Fibroblast of skin of back (primary cell): ENCODE measurements at regions not wholly inside any gene's neighbourhood (a gene's known extent, or its start where the extent isn't known, plus 50 kb on each side); places are given as distances from the start of the nearest gene placed in this dataset.

Experiments
- DNase-seq: peaks from one replicate; pipeline ENCODE4 v3.0.0-alpha.2; 2013

- no peak for DNase-seq
These were observed 192.0 kb upstream of the TANK start for GRCh38 chr2:160968183-160968582.

- DNase-seq: peak; percentile 85
These were observed 189.9 kb upstream of the TANK start for GRCh38 chr2:160970052-160970965.

- DNase-seq: no peak
These were observed 186.2 kb upstream of the TANK start for GRCh38 chr2:160973991-160974390.

DNA sequence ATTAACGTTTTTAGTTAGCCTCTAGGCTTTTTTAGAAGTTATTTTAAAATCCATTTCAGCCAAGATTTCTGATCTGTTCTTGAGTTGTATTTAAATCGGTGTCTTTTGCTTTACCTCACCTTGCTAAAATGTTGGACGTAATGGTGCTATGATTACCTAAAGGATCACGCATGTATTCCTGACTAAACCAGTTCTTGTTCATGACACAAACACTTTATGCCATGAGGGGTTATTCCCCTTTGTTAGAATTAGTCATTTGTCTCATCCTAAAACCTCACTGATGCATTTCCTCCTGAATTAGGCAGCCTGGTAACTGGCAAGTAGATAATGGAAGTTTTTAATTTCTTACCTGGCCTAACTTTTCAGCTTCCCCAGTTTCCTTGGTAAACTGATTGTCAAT is 185.4 kb upstream of the TANK start:
- DNase-seq: no peak

DNA sequence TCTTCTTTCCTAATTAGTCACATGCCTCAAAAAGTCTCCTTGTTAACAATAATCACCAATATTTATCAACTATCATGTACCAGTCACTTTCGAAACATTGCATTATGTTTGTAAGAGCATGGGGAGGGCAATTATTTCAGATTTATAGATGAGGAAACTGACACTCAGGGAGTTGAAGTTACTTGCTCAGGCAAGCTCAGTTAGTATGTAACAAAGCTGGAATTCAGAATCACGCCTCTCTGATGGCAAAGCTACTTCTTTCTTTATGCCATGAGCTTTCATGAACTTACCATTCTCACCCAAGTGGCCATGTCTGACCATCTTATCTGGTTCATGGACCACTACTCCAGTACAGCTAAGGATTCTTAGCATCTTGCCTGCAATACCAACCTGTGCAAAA is 183.4 kb upstream of the TANK start:
- DNase-seq: no peak

DNA sequence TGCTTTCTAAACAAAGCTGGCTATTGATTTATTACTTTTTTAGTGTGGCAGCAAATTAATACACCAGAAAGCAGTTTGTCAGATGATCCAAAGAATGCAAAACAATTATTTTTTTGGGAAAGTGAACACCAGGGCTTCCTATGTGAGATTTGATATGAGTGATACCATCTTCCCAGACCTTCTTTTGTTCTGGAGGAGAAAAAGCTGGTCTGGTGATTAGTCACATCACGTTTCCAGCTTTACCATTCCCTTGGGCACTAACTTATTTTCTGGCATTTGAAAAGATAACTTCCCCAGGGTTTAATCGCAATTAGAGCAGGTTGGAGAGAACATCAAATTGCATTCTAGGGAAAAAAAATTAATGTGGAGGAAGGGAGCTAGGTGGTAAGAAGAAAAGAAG is 182.9 kb upstream of the TANK start:
- no peak for DNase-seq

- DNase-seq: no peak
These were observed 182.4 kb upstream of the TANK start for GRCh38 chr2:160977854-160978253.

DNA sequence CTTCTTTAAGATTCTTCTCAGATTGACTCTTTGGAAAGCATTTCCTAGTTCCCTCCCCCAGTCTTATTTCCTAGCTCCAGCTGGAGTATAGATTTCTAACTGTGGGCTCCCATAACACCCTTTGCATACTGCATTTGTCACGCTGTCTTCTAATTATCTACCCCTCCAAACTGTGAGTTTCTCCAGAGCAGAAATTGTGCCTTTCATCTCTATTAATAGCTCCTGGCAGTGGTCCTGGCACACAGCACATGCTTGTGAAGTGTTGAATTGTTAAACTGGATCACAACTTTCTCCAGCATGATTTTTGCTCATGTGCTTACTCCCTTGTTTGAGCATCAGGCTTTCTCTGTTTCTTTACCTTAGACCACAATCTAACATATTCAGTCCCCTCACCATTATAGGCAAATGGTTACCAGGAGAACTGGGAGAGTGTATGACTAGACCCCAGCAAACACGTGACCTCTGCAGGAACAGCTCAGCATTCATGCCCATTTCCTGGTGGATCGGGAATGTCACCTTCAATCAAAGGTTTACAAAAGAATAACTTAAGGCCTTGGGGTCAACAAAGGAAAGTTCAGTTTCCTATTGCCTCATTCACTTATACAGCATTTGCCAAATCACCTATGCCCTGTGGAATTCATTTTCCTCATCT is 175.7 kb upstream of the TANK start:
- no peak for DNase-seq

GRCh38 chr2:160989778-160990177 is 170.4 kb upstream of the TANK start:
- peak; percentile 2 for DNase-seq

DNA sequence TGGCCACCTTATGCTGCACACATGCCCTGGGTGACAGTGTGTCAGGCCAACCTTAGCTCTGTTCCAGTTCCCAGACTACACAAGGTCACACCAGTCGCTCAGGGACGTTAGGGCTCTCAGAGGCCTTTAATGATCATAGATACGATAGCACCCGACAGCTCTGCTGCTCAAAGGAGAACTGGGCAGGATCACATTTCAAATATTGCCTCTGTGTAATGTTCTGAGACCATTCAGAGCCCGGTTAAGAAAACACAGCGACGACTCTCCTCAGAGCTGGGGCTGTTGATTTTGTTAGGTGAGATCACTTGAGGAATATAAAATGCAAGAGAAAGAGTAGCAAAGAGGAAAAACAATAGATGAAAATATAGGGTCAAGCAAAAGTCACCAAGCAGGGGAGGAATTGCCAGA is 166.6 kb upstream of the TANK start:
- DNase-seq: no peak

GRCh38 chr2:160994141-160995002 is 165.9 kb upstream of the TANK start:
- peak; percentile 81 for DNase-seq

GRCh38 chr2:160996584-160996983 is 163.6 kb upstream of the TANK start:
- no peak for DNase-seq

DNA sequence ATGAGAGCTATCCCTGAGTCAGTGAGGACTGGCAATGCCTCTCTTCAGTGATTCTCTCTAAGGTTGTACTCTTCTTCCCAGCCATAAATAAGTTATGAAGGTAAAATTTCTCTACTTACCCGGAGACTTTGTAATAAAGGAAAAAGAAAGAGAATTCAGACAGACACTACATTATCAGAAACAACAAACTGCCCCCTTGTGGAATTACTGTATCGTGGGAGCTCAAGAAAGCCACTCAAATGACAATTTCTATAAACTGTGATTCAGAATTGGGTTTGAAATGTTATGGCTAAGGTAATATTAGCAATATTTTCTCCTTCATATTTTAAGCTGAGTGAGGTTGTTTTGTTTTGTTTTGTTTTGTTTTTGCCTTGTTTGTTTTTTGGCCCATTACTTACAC is 155.8 kb upstream of the TANK start:
- DNase-seq: peak; percentile 19

- no peak for DNase-seq
These were observed 155.1 kb upstream of the TANK start for GRCh38 chr2:161005170-161005569.

GRCh38 chr2:161008311-161008710 is 151.9 kb upstream of the TANK start:
- DNase-seq: no peak

DNA sequence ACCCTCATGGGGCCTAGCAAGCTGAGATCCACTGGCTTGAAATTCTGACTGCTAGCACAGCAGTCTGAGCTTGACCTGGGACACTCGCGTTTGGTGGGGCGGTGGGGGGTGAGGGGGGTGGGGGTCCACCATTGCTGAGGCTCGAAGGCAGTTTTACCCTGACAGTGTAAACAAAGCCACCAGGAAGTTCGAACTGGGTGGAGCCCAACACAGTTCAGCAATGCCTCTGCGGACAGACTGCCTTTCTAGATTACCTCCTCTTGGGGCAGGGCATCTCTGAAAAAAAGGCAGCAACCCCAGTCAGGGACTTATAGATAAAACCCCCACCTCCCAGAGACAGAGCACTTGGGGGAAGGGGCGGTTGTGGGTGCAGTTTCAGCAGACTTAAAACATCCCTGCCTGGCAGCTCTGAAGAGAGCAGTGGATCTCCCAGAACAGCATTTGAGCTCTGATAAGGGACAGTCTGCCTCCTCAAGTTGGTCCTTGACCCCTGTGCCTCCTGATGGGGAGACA is 149.7 kb upstream of the TANK start:
- DNase-seq: no peak

- DNase-seq: no peak
These were observed 142.3 kb upstream of the TANK start for GRCh38 chr2:161017780-161018470.

DNA sequence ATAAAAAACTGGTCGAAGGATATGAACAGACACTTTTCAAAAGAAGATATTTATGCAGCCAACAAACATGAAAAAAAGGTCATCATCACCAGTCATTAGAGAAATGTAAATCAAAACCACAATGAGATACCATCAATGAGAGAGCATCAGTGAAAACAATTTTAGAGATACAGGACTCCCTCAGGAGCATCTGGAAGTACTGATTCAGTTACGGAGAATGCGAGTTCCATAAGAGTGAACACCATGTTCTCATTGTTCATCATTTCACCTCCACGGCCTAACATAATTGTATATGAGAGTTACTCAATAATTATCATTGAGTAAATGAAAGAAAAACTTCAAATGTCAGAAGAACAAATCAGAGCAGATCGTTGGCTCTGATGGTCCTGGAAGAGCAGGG is 140.9 kb upstream of the TANK start:
- no peak for DNase-seq

- no peak for DNase-seq
These were observed 139.8 kb upstream of the TANK start for GRCh38 chr2:161020437-161020836.

GRCh38 chr2:161028581-161028980 is 131.6 kb upstream of the TANK start:
- no peak for DNase-seq

GRCh38 chr2:161029321-161029720 is 130.9 kb upstream of the TANK start:
- no peak for DNase-seq
